ENCODE measurements at regions not wholly inside any gene's neighbourhood (a gene's known extent, or its start where the extent isn't known, plus 50 kb on each side); places are given as distances from the start of the nearest gene placed in this dataset.

DNA sequence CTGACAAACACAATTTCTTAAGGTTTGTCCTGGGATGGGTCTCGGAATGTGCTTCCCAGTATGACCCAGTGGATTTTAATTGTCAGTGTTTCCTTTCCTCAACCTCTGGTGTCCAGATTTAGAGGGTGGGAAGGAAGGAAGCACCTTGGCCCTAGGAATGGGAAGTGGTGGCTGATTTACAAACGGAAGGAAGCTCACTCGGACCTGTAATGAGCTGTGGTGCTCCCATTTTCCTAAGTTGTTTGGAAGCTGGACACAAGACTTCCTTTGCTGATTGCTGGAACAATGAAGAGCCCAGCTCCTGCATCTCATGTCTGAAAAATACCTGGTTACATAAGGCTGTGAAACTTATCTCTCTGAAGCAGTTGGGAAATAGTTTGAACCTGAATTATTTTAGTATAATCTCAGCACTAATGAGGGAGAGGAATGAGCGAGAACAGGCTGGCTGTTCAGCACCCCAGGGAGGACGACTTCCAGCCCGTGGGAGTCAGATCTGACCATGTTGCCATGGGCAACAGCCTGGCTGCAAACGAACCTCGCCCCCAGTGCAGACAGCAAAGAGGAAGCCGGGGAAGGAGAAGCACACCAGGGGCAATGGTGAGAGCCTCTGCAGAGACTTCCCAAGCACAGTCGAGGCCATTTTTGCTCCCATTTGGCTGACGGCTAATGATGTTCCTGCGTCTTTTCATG, 74.4 kb upstream of the ASB18 start:
- Histone ChIP-seq H3K4me1 (ENCODE audit: control insufficient read depth, insufficient read depth, low read length) (peaks cover 2% of the 10 kb centered on the region), H3K27me3 (ENCODE audit: control insufficient read depth, insufficient read depth, low read length) (no peaks in the 10 kb centered on the region), H3K9me3 (ENCODE audit: control insufficient read depth, insufficient read depth, low read length) (no peaks in the 10 kb centered on the region), H3K4me3 (ENCODE audit: low read length) (no peak overlapping the region), H3K36me3 (ENCODE audit: control insufficient read depth, insufficient read depth, low read length) (no peaks in the 10 kb centered on the region), H3K27ac (ENCODE audit: low read length) (no peak overlapping the region)
- no CpG with 5 or more reads among the region's 12 CpGs for WGBS (ENCODE audit: insufficient coverage, insufficient read length)
- no peak for DNase-seq (ENCODE audit: low read depth, low spot score)

DNA sequence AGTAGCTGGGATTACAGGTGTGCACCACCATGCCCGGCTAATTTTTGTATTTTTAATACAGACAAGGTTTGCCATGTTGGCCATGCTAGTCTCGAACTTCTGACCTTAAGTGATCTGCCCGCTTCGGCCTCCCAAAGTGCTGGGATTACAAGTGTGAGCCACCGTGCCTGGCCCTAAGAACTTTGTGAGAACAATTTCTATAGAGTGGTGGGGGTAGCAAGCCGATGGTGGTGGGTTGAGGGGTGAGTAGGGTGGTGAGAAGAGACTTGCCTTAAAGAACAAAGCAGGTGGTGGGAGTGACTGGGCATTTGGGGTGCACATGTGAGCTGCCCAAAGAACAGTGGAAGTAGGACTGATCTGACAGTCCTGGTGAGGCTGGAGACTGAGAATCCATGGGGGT, 76.0 kb upstream of the ASB18 start:
- Histone ChIP-seq H3K27ac (ENCODE audit: low read length) (no peak overlapping the region), H3K9me3 (ENCODE audit: control insufficient read depth, insufficient read depth, low read length) (no peaks in the 10 kb centered on the region), H3K4me1 (ENCODE audit: control insufficient read depth, insufficient read depth, low read length) (peaks cover 2% of the 10 kb centered on the region), H3K27me3 (ENCODE audit: control insufficient read depth, insufficient read depth, low read length) (no peaks in the 10 kb centered on the region), H3K36me3 (ENCODE audit: control insufficient read depth, insufficient read depth, low read length) (no peaks in the 10 kb centered on the region), H3K4me3 (ENCODE audit: low read length) (no peak overlapping the region)
- DNase-seq (ENCODE audit: low read depth, low spot score) = no peak
- no CpG with 5 or more reads among the region's 6 CpGs for WGBS (ENCODE audit: insufficient coverage, insufficient read length)

DNA sequence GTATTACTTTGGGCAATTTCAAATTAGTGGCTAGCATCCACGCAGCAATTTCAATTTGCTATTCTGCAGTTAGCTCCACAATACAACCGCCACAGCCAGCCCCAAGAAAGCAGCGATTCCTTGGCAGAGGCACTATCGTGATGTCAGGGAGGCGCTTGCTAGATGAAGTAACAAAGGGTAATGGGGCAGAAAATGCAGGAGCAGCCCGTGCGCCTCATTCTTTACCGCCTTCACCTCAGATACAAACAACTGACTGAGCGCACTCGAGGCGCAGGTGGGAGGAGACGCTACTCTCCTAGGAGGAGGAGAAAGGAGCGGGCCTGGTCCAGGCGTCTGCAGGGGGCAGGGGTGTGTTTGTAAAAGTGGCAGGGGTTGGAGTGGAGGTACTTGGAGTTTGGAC, 76.9 kb upstream of the ASB18 start:
- Histone ChIP-seq H3K27ac (ENCODE audit: low read length) (no peak overlapping the region), H3K4me3 (ENCODE audit: low read length) (no peak overlapping the region), H3K36me3 (ENCODE audit: control insufficient read depth, insufficient read depth, low read length) (no peaks in the 10 kb centered on the region), H3K4me1 (ENCODE audit: control insufficient read depth, insufficient read depth, low read length) (peaks cover 2% of the 10 kb centered on the region), H3K9me3 (ENCODE audit: control insufficient read depth, insufficient read depth, low read length) (no peaks in the 10 kb centered on the region), H3K27me3 (ENCODE audit: control insufficient read depth, insufficient read depth, low read length) (no peaks in the 10 kb centered on the region)
- DNase-seq (ENCODE audit: low read depth, low spot score) = no peak
- WGBS (ENCODE audit: insufficient coverage, insufficient read length) = no CpG with 5 or more reads among the region's 14 CpGs

DNA sequence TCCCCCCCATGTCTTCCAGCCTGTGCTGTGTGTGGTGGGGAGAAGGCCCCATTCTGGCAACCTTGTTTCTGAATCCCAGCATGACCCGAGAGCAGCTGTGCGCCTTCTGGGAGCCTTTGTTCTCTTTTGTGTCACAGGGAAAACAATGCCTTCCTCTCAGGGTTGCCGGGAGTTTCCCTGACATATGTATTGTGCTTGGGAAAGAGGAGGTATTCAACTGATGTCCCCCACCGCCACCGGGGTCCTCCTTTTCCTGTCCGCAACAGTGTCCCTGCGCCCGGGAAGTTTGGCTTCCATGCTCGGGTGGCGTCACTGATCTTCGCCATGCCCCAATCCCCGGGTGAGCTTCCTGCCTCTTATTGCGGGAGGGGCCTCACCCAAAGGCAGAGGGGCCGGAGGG, 77.5 kb upstream of the ASB18 start:
- no peak for DNase-seq (ENCODE audit: low read depth, low spot score)

DNA sequence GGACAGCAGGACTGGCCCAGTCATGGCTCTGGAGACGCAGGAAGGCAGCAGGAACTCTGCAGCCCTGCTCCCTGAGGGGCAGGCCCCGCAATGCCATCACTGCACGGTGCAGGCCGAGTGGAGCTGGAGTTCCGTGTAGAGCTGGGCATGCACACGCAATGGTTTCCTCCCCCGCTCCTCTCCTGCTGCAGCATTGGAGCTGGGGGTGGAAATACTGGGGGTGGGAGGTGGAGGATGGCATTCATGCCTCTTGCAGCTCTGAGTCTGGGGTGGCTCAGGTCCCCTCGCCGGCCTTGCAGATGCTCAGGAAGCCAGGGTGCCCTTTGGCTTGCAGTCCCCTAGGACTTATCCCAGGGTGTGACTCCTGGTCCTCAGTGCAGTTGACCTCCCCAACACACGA, 78.3 kb upstream of the ASB18 start:
- no peaks in the 10 kb centered on the region for H3K27me3 ChIP-seq (ENCODE audit: control insufficient read depth, insufficient read depth, low read length)
- peaks cover 2% of the 10 kb centered on the region for H3K4me1 ChIP-seq (ENCODE audit: control insufficient read depth, insufficient read depth, low read length)
- H3K27ac ChIP-seq (ENCODE audit: low read length) = no peak overlapping the region
- H3K4me3 ChIP-seq (ENCODE audit: low read length) = no peak overlapping the region
- WGBS (ENCODE audit: insufficient coverage, insufficient read length) = no CpG with 5 or more reads among the region's 10 CpGs
- no peaks in the 10 kb centered on the region for H3K9me3 ChIP-seq (ENCODE audit: control insufficient read depth, insufficient read depth, low read length)
- no peak for DNase-seq (ENCODE audit: low read depth, low spot score)
- no peaks in the 10 kb centered on the region for H3K36me3 ChIP-seq (ENCODE audit: control insufficient read depth, insufficient read depth, low read length)

More for the DNA sequence above, 77.5 kb upstream of the ASB18 start:
- Histone ChIP-seq H3K27me3 (ENCODE audit: control insufficient read depth, insufficient read depth, low read length) (no peaks in the 10 kb centered on the region), H3K4me1 (ENCODE audit: control insufficient read depth, insufficient read depth, low read length) (peaks cover 2% of the 10 kb centered on the region), H3K4me3 (ENCODE audit: low read length) (no peak overlapping the region), H3K9me3 (ENCODE audit: control insufficient read depth, insufficient read depth, low read length) (no peaks in the 10 kb centered on the region), H3K36me3 (ENCODE audit: control insufficient read depth, insufficient read depth, low read length) (no peaks in the 10 kb centered on the region), H3K27ac (ENCODE audit: low read length) (no peak overlapping the region)
- no CpG with 5 or more reads among the region's 14 CpGs for WGBS (ENCODE audit: insufficient coverage, insufficient read length)

DNA sequence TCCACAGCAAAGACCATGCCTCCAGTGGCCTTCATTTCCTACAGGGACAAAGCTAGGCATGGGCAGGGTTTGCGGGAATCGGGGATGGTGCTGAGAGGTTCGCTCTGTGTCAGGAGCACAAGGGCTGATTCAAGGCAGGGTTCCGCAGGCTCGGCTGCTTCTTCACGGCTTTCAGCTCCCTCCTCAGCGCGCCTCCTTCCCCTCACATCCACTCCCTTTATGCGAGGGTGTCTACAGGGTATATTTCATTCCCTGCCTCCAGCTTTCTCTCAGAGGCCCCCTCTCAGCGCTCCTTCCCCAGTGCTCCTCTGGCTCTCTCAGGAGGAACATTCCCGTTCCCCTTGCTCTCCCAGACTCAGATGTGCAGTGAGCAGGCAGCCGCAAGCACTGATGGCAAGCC, 78.7 kb upstream of the ASB18 start:
- no CpG with 5 or more reads among the region's 12 CpGs for WGBS (ENCODE audit: insufficient coverage, insufficient read length)
- Histone ChIP-seq H3K4me1 (ENCODE audit: control insufficient read depth, insufficient read depth, low read length) (peaks cover 2% of the 10 kb centered on the region), H3K27ac (ENCODE audit: low read length) (no peak overlapping the region), H3K4me3 (ENCODE audit: low read length) (no peak overlapping the region), H3K36me3 (ENCODE audit: control insufficient read depth, insufficient read depth, low read length) (no peaks in the 10 kb centered on the region), H3K9me3 (ENCODE audit: control insufficient read depth, insufficient read depth, low read length) (no peaks in the 10 kb centered on the region), H3K27me3 (ENCODE audit: control insufficient read depth, insufficient read depth, low read length) (no peaks in the 10 kb centered on the region)
- DNase-seq (ENCODE audit: low read depth, low spot score) = no peak

DNA sequence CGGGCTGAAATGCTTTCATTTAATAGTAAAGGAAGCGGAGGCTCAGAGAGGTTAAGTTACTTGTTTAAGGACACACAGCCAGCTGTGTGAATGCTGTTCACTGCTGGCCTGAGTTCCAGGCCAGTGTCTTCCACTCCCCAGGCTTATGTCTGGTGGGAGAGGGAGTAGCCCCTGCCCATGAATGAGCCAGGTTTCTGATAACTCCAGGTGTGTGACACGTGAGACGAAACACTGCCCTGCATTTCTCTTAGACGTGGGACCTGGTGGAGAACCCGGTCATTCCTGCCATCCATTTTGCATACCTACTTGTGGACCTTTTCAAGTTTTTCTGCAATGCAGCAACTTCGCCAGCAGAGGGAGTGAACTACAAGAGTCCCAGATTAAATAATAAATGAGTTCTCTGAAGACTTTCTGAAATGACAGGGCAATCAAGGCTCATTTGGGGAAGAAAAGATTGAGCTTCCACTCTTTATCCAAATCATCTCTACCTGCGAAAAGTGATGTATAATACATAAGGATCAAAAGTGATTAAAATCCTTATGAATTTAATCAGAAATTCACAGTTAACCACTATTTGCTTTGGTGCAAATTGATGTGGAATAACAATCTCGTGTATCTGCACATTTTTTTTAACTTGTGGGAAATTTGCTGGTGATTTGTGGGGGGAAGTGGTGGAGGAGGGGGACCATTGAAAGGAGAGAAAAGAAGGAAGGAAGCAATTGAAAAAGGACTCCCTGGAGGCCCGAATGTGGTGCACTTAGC, 79.4 kb upstream of the ASB18 start:
- Histone ChIP-seq H3K9me3 (ENCODE audit: control insufficient read depth, insufficient read depth, low read length) (no peaks in the 10 kb centered on the region), H3K27me3 (ENCODE audit: control insufficient read depth, insufficient read depth, low read length) (no peaks in the 10 kb centered on the region), H3K27ac (ENCODE audit: low read length) (no peak overlapping the region), H3K4me3 (ENCODE audit: low read length) (no peak overlapping the region), H3K4me1 (ENCODE audit: control insufficient read depth, insufficient read depth, low read length) (no peaks in the 10 kb centered on the region; the same call in 1 of the 2 replicates), H3K36me3 (ENCODE audit: control insufficient read depth, insufficient read depth, low read length) (no peaks in the 10 kb centered on the region)
- DNase-seq (ENCODE audit: low read depth, low spot score) = peak; percentile 52
- no CpG with 5 or more reads among the region's 10 CpGs for WGBS (ENCODE audit: insufficient coverage, insufficient read length)

DNA sequence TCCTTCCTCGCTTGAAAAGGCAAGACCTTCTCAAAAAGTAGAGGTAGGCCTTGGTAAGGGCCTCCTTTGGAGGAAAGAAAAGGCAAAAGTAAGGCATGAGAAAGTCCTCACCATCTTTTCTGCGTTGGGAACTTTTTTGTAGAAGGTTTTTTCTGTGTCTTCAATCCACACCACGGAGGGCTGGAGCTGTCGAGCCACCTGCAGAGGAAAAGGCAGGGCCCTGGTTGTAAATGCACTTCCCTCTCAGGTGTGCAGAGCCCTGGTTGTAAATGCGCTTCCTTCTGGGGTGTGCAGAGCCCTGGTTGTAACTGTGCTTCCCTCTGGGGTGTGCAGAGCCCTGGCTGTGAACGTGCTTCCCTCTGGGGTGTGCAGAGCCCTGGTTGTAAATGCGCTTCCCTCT, 80.2 kb upstream of the ASB18 start:
- Histone ChIP-seq H3K4me3 (ENCODE audit: low read length) (no peak overlapping the region), H3K27ac (ENCODE audit: low read length) (no peak overlapping the region), H3K4me1 (ENCODE audit: control insufficient read depth, insufficient read depth, low read length) (no peaks in the 10 kb centered on the region; the same call in 1 of the 2 replicates), H3K9me3 (ENCODE audit: control insufficient read depth, insufficient read depth, low read length) (no peaks in the 10 kb centered on the region), H3K27me3 (ENCODE audit: control insufficient read depth, insufficient read depth, low read length) (no peaks in the 10 kb centered on the region), H3K36me3 (ENCODE audit: control insufficient read depth, insufficient read depth, low read length) (no peaks in the 10 kb centered on the region)
- DNase-seq (ENCODE audit: low read depth, low spot score) = no peak
- WGBS (ENCODE audit: insufficient coverage, insufficient read length) = no CpG with 5 or more reads among the region's 7 CpGs

DNA sequence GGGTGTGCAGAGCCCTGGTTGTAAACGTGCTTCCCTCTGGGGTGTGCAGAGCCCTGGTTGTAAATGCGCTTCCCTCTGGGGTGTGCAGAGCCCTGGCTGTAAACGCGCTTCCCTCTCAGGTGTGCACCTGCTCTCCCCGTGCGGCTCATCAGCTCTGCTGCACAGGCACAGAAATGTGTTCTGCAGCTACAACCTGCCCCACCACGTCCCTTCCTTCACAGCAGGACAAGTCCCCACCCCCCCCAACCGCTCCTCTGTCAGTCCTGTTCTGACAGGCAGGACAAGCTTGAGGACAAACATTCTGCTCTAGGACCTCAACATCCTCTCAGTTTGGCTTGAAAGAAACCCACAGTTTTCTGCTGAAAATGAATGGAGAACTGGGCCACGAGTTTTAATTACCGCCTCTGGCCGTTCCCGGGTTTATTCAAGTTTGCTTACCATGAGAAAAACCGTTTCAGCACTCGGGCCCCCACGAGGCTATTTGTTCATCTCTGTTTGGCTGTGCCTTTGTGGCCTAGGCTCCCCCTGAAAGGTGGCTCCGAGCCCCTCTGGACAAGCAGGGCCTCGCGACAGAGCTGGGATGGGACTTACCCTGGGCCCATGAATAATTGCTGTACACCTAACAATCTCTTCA, 81.0 kb upstream of the ASB18 start:
- H3K4me1 ChIP-seq (ENCODE audit: control insufficient read depth, insufficient read depth, low read length) = no peaks in the 10 kb centered on the region; the same call in 1 of the 2 replicates

DNA sequence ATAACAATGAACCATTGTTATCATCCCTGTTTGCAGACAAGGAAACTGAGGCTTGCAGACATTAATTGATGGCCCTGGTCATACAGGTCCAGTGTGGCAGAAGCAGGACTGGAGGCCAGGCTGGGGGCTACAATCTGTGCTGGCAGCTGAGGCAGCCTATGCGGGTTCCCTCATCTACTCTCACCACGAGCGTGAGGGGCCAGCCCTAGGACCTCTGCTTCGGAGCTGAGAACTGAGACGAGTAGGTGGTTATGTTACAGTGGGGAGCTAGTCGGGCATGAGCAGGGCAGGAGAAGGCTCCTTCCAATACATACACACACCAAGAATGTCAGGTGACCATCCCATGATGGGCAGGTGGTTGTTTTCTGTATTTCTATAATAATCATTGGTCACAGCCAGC, 82.2 kb upstream of the ASB18 start:
- no CpG with 5 or more reads among the region's 6 CpGs for WGBS (ENCODE audit: insufficient coverage, insufficient read length)
- Histone ChIP-seq H3K36me3 (ENCODE audit: control insufficient read depth, insufficient read depth, low read length) (no peaks in the 10 kb centered on the region), H3K4me1 (ENCODE audit: control insufficient read depth, insufficient read depth, low read length) (no peaks in the 10 kb centered on the region; the same call in 1 of the 2 replicates), H3K27me3 (ENCODE audit: control insufficient read depth, insufficient read depth, low read length) (no peaks in the 10 kb centered on the region), H3K4me3 (ENCODE audit: low read length) (no peak overlapping the region), H3K27ac (ENCODE audit: low read length) (no peak overlapping the region), H3K9me3 (ENCODE audit: control insufficient read depth, insufficient read depth, low read length) (no peaks in the 10 kb centered on the region)
- no peak for DNase-seq (ENCODE audit: low read depth, low spot score)

More for the DNA sequence above, 81.0 kb upstream of the ASB18 start:
- H3K27me3 ChIP-seq (ENCODE audit: control insufficient read depth, insufficient read depth, low read length) = no peaks in the 10 kb centered on the region
- H3K36me3 ChIP-seq (ENCODE audit: control insufficient read depth, insufficient read depth, low read length) = no peaks in the 10 kb centered on the region
- no CpG with 5 or more reads among the region's 18 CpGs for WGBS (ENCODE audit: insufficient coverage, insufficient read length)
- DNase-seq (ENCODE audit: low read depth, low spot score) = no peak
- no peak overlapping the region for H3K27ac ChIP-seq (ENCODE audit: low read length)
- H3K9me3 ChIP-seq (ENCODE audit: control insufficient read depth, insufficient read depth, low read length) = no peaks in the 10 kb centered on the region
- H3K4me3 ChIP-seq (ENCODE audit: low read length) = no peak overlapping the region
